Upper lobe of right lung (tissue), 1 donor: ENCODE measurements at regions not wholly inside any gene's neighbourhood (a gene's known extent, or its start where the extent isn't known, plus 50 kb on each side); places are given as distances from the start of the nearest gene placed in this dataset.

ENCODE experiments used
- ATAC-seq: fragments of 200-7000 bp; cut with Tn5 transposase; one replicate; pipeline ENCODE4 v1.9.1; 2020; ENCODE audit warnings: mild to moderate bottlenecking, moderate library complexity
- DNase-seq: peaks from one replicate; pipeline ENCODE4 v3.0.0-alpha.2; 2020
- H3K27ac ChIP-seq: fragments of 200-600 bp; one replicate; pipeline ENCODE4 v1.8.0; 2022
- H3K27me3 ChIP-seq: fragments of 200-600 bp; one replicate; pipeline ENCODE4 v1.8.0; 2022; ENCODE audit warnings: mild to moderate bottlenecking
- H3K36me3 ChIP-seq: fragments of 200-600 bp; one replicate; pipeline ENCODE4 v1.8.0; 2022
- H3K4me1 ChIP-seq: fragments of 200-600 bp; one replicate; pipeline ENCODE4 v1.8.0; 2022
- H3K4me3 ChIP-seq: fragments of 200-600 bp; one replicate; pipeline ENCODE4 v1.8.0; 2022; ENCODE audit warnings: mild to moderate bottlenecking
- H3K9me3 ChIP-seq: fragments of 200-600 bp; one replicate; pipeline ENCODE4 v1.8.0; 2022
- CTCF ChIP-seq: fragments of 200-600 bp; IDR thresholded peaks from one replicate; pipeline ENCODE4 v1.8.0; 2022; ENCODE audit warnings: antibody characterized with exemption
- intact Hi-C: fragments of 100-400 bp; cut with DNase I; formaldehyde crosslinking; loops from one replicate; pipeline ENCODE4 v1.11.0; 2022
- donor health status: DM: no; HTN: yes; CAD: no; lungs with severe emphysema.

- no peak for ATAC-seq
- no peaks in the 10 kb centered on the region for H3K36me3 ChIP-seq
These were observed 70.7 kb upstream of the USP24 start for GRCh38 chr1:55285834-55286233.

GRCh38 chr1:55284856-55285255 lies 69.7 kb upstream of the USP24 start:
- H3K4me3 ChIP-seq, result no peak overlapping the region
- DNase-seq (no peak), ATAC-seq (peak; percentile 52)
- peak; percentile 51 for TF ChIP-seq CTCF
- H3K27ac ChIP-seq, result no peak overlapping the region
- no peaks in the 10 kb centered on the region for H3K27me3 ChIP-seq
- H3K36me3 ChIP-seq, result no peaks in the 10 kb centered on the region
- H3K9me3 ChIP-seq, result no peaks in the 10 kb centered on the region
- H3K4me1 ChIP-seq, result no peaks in the 10 kb centered on the region
- intact Hi-C loops, result loop anchor here (10.0 kb wide), 1 partner anchor 1300 kb away; no protein-coding TSS in a partner anchor

More at GRCh38 chr1:55285834-55286233, 70.7 kb upstream of the USP24 start:
- Histone ChIP-seq H3K4me1 (no peaks in the 10 kb centered on the region), H3K4me3 (no peak overlapping the region), H3K27me3 (no peaks in the 10 kb centered on the region), H3K27ac (no peak overlapping the region), H3K9me3 (no peaks in the 10 kb centered on the region)
- intact Hi-C loops, result loop anchor here (10.0 kb wide), 1 partner anchor 1299 kb away; no protein-coding TSS in a partner anchor
- DNase-seq, result no peak
- no peak for TF ChIP-seq CTCF

- TF ChIP-seq CTCF, result no peak
- H3K27ac ChIP-seq, result no peak overlapping the region
- H3K4me3 ChIP-seq, result no peak overlapping the region
- H3K36me3 ChIP-seq, result no peaks in the 10 kb centered on the region
- DNase-seq, result no peak
- H3K4me1 ChIP-seq, result no peaks in the 10 kb centered on the region
- H3K9me3 ChIP-seq, result no peaks in the 10 kb centered on the region
- ATAC-seq, result no peak
- no peaks in the 10 kb centered on the region for H3K27me3 ChIP-seq
- intact Hi-C loops, result loop anchor here (10.0 kb wide), 1 partner anchor 1303 kb away; no protein-coding TSS in a partner anchor
These were observed 66.9 kb upstream of the USP24 start for GRCh38 chr1:55282058-55282457.

GRCh38 chr1:55280731-55281130 lies 65.6 kb upstream of the USP24 start:
- no peaks in the 10 kb centered on the region for H3K9me3 ChIP-seq
- no peaks in the 10 kb centered on the region for H3K36me3 ChIP-seq
- no peak for TF ChIP-seq CTCF
- H3K4me1 ChIP-seq, result no peaks in the 10 kb centered on the region
- intact Hi-C loops, result loop anchor here (10.0 kb wide), 1 partner anchor 1304 kb away; no protein-coding TSS in a partner anchor
- H3K27me3 ChIP-seq, result no peaks in the 10 kb centered on the region
- ATAC-seq (no peak), DNase-seq (no peak)
- no peak overlapping the region for H3K4me3 ChIP-seq
- no peak overlapping the region for H3K27ac ChIP-seq

GRCh38 chr1:55279627-55280026 lies 64.5 kb upstream of the USP24 start:
- no peaks in the 10 kb centered on the region for H3K27me3 ChIP-seq
- H3K4me1 ChIP-seq, result no peaks in the 10 kb centered on the region
- no peak overlapping the region for H3K4me3 ChIP-seq
- intact Hi-C loops, result loop anchor here (5.0 to 10.0 kb wide), 2 partner anchors 137 to 1305 kb away; no protein-coding TSS in a partner anchor
- no peak overlapping the region for H3K27ac ChIP-seq
- ATAC-seq (no peak), DNase-seq (no peak)
- H3K36me3 ChIP-seq, result no peaks in the 10 kb centered on the region
- H3K9me3 ChIP-seq, result no peaks in the 10 kb centered on the region
- no peak for TF ChIP-seq CTCF

DNA sequence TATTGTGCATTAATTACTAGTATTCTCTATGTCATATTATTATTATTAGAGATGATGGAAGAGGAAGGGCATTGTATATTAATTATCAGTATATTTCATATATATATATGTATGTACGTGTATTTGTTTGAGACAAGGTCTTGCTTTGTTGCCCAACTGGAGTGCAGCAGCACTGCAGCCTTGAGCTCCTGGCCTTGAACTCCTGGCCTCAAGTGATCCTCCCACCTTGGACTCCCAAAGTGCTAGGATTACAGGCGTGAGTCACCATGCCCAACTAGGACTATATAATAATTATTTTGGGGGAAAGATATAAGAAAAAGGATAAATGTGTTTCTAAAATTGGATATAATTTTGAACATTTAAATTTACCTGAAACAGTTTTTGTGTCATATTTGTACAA lies 63.2 kb upstream of the USP24 start:
- DNase-seq (no peak), ATAC-seq (no peak)
- H3K36me3 ChIP-seq, result no peaks in the 10 kb centered on the region
- H3K9me3 ChIP-seq, result no peaks in the 10 kb centered on the region
- H3K4me1 ChIP-seq, result no peaks in the 10 kb centered on the region
- H3K27me3 ChIP-seq, result no peaks in the 10 kb centered on the region
- H3K4me3 ChIP-seq, result no peak overlapping the region
- H3K27ac ChIP-seq, result no peak overlapping the region
- TF ChIP-seq CTCF, result no peak
- intact Hi-C loops, result loop anchor here (5.0 kb wide), 1 partner anchor 136 kb away; no protein-coding TSS in a partner anchor
